WTC11 (cell line): ENCODE measurements at regions not wholly inside any gene's neighbourhood (a gene's known extent, or its start where the extent isn't known, plus 50 kb on each side); places are given as distances from the start of the nearest gene placed in this dataset.

ENCODE experiments used
- ATF3 ChIP-seq: sonication (generic); formaldehyde crosslinking; conservative IDR thresholded peaks from 2 replicates; pipeline ENCODE4 v1.8.1; 2022; ENCODE audit warnings: mild to moderate bottlenecking, missing genetic modification reagents
- CTCF ChIP-seq: fragments of 200-600 bp; IDR thresholded peaks from 2 replicates; pipeline ENCODE4 v1.8.0; 2022; ENCODE audit warnings: antibody characterized with exemption
- FOXP1 ChIP-seq: sonication (generic); formaldehyde crosslinking; IDR thresholded peaks from 2 replicates; pipeline ENCODE4 v1.8.0; 2022; ENCODE audit warnings: missing genetic modification reagents, mild to moderate bottlenecking, moderate library complexity, borderline replicate concordance

- TF ChIP-seq ATF3 (CRISPR knock-in tag) (no peak), CTCF (no peak), FOXP1 (no peak)
Observed at GRCh38 chr20:21586682-21587081, 72.8 kb upstream of the NKX2-2 start.
